ENCODE measurements at regions not wholly inside any gene's neighbourhood (a gene's known extent, or its start where the extent isn't known, plus 50 kb on each side); places are given as distances from the start of the nearest gene placed in this dataset.

DNA sequence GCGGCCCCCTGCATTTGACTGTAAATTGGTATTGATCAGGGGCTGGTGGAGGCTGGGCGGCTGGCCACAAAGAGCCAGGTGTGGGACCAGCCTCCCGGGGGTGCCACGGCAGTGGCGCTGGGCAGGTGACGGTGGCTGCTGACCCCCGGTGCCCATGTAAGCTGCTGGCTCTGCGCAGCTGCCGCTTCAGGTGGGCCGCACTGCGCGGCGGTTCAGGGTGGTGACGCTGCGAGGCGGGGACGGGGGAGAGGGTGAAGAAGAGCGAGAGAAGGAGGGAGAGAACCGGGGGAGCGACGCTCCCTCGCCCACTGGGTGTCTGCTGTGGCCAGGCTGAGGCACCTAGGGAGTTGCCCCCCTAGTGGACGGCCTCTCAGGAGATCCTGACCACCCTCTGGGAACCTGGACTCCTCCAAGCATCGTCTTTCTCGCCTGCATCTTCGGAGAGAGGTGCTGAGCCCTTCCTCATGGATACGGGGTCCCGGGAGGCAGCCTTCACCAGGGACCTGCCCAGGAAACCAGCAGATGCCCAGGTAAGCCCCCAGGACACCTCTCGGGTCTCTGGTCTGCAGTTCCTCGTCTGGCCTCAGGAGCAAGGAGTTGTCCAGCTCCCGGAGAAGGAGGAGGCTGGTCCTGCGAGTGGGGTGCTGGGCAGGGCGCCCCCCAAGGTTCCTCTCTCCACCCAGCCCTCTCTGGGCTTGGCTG, 77.5 kb upstream of the GATA5 start:
- ChIA-PET POLR2A (no interaction called here), CTCF (interaction anchor here (0.7 kb wide), 1 partner anchor 100 kb away, joined by 3 read pairs; no protein-coding TSS in a partner anchor)
- Mint-ChIP-seq H3K36me3 (ENCODE audit: insufficient read depth, unreplicated experiment) (no peaks in the 10 kb centered on the region), H3K9me3 (ENCODE audit: unreplicated experiment) (no peaks in the 10 kb centered on the region), H3K4me3 (ENCODE audit: unreplicated experiment) (no peak overlapping the region), H3K4me1 (ENCODE audit: insufficient read depth, unreplicated experiment) (peaks cover 6% of the 10 kb centered on the region), H3K27ac (ENCODE audit: low read depth, unreplicated experiment) (no peak overlapping the region), H3K27me3 (ENCODE audit: insufficient read depth, unreplicated experiment) (peaks cover 57% of the 10 kb centered on the region)
- intact Hi-C loops (cut with micrococcal nuclease): no loop called here
- DNase-seq (ENCODE audit: unreplicated experiment): no peak
- no TSS peak for BruUV-seq (replicated peaks)
- TF ChIP-seq, protein P1, sequence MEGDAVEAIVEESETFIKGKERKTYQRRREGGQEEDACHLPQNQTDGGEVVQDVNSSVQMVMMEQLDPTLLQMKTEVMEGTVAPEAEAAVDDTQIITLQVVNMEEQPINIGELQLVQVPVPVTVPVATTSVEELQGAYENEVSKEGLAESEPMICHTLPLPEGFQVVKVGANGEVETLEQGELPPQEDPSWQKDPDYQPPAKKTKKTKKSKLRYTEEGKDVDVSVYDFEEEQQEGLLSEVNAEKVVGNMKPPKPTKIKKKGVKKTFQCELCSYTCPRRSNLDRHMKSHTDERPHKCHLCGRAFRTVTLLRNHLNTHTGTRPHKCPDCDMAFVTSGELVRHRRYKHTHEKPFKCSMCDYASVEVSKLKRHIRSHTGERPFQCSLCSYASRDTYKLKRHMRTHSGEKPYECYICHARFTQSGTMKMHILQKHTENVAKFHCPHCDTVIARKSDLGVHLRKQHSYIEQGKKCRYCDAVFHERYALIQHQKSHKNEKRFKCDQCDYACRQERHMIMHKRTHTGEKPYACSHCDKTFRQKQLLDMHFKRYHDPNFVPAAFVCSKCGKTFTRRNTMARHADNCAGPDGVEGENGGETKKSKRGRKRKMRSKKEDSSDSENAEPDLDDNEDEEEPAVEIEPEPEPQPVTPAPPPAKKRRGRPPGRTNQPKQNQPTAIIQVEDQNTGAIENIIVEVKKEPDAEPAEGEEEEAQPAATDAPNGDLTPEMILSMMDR (IDR thresholded peaks at IDR 0.05; ENCODE audit: unreplicated experiment): no peak

DNA sequence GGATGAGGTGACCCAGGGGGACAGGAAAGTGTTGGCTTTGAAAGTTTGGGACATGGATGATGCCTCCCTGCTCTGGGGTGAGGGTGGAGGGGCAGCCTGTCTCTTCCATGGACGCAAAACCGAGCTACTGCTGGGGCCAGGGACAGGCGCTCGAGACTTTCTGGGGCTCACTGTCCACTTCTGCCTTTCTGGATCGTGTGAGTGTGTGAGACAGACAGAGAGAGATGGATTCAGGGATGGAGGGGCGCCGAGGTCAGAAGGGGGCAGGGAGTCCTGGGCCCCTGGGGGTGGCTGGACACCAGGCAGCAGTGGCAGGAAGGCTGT, 78.0 kb upstream of the GATA5 start:
- H3K36me3 Mint-ChIP-seq (ENCODE audit: insufficient read depth, unreplicated experiment): no peaks in the 10 kb centered on the region
- DNase-seq (ENCODE audit: unreplicated experiment): no peak
- intact Hi-C loops (cut with micrococcal nuclease): no loop called here
- CTCF ChIA-PET: interaction anchor here (0.7 to 0.9 kb wide), 2 partner anchors 63 to 99 kb away, joined by 3 read pairs; no protein-coding TSS in a partner anchor
- no peaks in the 10 kb centered on the region for H3K9me3 Mint-ChIP-seq (ENCODE audit: unreplicated experiment)
- no peak overlapping the region for H3K27ac Mint-ChIP-seq (ENCODE audit: low read depth, unreplicated experiment)
- TF ChIP-seq, protein P1 (IDR thresholded peaks at IDR 0.05; ENCODE audit: unreplicated experiment): no peak
- POLR2A ChIA-PET: no interaction called here
- H3K27me3 Mint-ChIP-seq (ENCODE audit: insufficient read depth, unreplicated experiment): peaks cover 63% of the 10 kb centered on the region
- H3K4me3 Mint-ChIP-seq (ENCODE audit: unreplicated experiment): no peak overlapping the region
- H3K4me1 Mint-ChIP-seq (ENCODE audit: insufficient read depth, unreplicated experiment): peaks cover 6% of the 10 kb centered on the region
- no TSS peak for BruUV-seq (replicated peaks)

DNA sequence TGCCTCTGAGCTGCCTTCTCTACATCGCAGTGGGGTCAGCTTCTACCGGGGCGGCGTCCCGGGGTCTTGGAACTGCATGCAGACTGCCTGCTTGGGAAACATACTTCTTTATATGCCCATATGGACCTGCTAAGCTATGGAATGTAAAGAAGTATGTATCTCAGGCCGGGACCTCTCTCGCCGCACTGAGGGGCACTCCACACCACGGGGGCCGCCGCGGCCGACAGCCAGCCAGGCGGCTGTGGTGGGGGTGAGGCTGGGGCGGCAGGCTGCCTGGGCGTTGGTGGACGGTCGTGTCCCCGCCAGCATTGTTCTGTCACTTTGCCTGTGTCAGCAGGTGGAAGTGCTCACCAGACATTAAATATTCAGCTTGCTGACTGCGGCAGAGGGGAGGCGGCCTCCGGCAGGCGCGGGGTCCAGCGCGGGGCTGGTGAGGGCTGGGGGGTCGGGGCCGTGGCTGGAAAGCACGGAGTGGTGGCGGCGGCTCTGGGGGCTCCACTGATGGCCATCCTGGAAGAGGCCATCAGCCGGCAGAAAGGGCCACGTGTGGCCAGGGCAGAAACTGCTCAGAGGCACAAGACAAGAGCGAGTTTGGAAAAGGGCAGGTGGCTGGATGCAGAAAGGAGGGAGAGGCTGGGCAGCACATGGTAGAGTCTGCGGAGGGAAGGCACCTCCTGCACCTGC, 78.6 kb upstream of the GATA5 start:
- H3K36me3 Mint-ChIP-seq (ENCODE audit: insufficient read depth, unreplicated experiment): no peaks in the 10 kb centered on the region
- ChIA-PET CTCF (interaction anchor here (0.9 kb wide), 1 partner anchor 63 kb away, joined by 3 read pairs; no protein-coding TSS in a partner anchor), POLR2A (no interaction called here)
- H3K27ac Mint-ChIP-seq (ENCODE audit: low read depth, unreplicated experiment): no peak overlapping the region
- intact Hi-C loops (cut with micrococcal nuclease): no loop called here
- peaks cover 6% of the 10 kb centered on the region for H3K4me1 Mint-ChIP-seq (ENCODE audit: insufficient read depth, unreplicated experiment)
- BruUV-seq (replicated peaks): no TSS peak
- H3K4me3 Mint-ChIP-seq (ENCODE audit: unreplicated experiment): no peak overlapping the region
- H3K27me3 Mint-ChIP-seq (ENCODE audit: insufficient read depth, unreplicated experiment): peaks cover 64% of the 10 kb centered on the region
- DNase-seq (ENCODE audit: unreplicated experiment): no peak
- H3K9me3 Mint-ChIP-seq (ENCODE audit: unreplicated experiment): no peaks in the 10 kb centered on the region
- TF ChIP-seq, protein P1 (IDR thresholded peaks at IDR 0.05; ENCODE audit: unreplicated experiment): no peak

DNA sequence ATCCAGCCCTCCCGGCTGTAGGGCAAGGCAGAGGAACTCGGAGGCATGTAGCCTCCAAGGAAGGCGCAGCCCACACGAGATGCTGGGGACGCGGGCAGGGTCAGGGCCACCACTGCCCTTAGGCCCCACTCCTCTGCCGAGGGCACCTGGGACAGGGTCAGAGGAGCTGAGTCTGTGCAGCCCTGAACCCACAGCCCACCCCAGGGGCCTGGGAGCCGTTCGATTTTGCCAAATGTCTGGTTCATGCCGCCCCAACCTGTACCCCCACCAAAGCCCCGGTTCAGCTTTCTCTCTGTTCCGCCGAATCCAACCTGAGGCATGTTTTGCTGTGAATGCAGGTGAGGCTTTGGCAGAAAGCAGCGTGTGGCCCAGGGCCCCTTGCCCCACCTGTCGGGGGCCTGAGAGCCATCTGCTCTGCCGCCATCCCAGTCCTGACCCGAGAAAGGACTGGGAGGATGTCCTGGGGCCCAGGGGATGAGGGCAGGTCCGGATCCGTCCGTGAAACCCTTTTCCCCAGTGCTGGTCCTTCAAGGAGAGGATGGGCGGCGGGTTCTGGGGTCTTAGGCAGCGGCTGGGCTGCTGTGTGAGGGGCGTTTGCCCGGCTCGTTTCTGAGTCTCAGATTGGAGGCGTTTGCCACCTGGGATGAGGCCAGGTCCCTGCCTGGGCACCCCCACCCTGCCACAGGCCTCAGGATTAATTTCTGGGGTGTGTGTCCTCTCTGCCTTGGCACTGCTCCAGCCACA, 79.3 kb upstream of the GATA5 start:
- H3K36me3 Mint-ChIP-seq (ENCODE audit: insufficient read depth, unreplicated experiment): no peaks in the 10 kb centered on the region
- TF ChIP-seq, protein P1 (IDR thresholded peaks at IDR 0.05; ENCODE audit: unreplicated experiment): no peak
- DNase-seq (ENCODE audit: unreplicated experiment): no peak
- H3K4me1 Mint-ChIP-seq (ENCODE audit: insufficient read depth, unreplicated experiment): peaks cover 6% of the 10 kb centered on the region
- no TSS peak for BruUV-seq (replicated peaks)
- no peak overlapping the region for H3K4me3 Mint-ChIP-seq (ENCODE audit: unreplicated experiment)
- H3K27ac Mint-ChIP-seq (ENCODE audit: low read depth, unreplicated experiment): no peak overlapping the region
- ChIA-PET POLR2A (no interaction called here), CTCF (interaction anchor here (0.9 kb wide), 1 partner anchor 62 kb away, joined by 3 read pairs; no protein-coding TSS in a partner anchor)
- H3K9me3 Mint-ChIP-seq (ENCODE audit: unreplicated experiment): no peaks in the 10 kb centered on the region
- intact Hi-C loops (cut with micrococcal nuclease): no loop called here
- peaks cover 62% of the 10 kb centered on the region for H3K27me3 Mint-ChIP-seq (ENCODE audit: insufficient read depth, unreplicated experiment)
